ENCODE measurements at regions not wholly inside any gene's neighbourhood (a gene's known extent, or its start where the extent isn't known, plus 50 kb on each side); places are given as distances from the start of the nearest gene placed in this dataset.

DNA sequence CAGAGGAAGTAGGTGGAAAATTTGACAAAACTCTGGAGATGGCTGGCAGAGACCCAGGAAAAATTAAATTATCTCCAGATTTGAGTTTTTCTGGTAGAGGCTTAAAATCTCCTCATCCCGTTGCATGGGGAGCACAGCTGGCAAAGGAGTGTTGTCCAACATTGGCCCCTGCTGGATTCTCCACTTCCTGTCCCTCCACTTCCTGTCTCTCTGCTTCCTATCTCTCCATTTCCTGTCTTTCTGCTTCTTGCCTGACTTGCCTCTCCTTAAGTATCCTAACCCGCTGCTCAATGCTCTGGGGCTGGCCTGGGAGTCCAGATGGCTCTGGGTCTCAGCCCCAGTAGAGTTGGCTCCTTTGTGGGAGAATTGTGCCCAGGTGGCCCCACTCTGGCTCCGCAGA is 65.8 kb upstream of the EMX2 start:
- TF ChIP-seq, protein P1, sequence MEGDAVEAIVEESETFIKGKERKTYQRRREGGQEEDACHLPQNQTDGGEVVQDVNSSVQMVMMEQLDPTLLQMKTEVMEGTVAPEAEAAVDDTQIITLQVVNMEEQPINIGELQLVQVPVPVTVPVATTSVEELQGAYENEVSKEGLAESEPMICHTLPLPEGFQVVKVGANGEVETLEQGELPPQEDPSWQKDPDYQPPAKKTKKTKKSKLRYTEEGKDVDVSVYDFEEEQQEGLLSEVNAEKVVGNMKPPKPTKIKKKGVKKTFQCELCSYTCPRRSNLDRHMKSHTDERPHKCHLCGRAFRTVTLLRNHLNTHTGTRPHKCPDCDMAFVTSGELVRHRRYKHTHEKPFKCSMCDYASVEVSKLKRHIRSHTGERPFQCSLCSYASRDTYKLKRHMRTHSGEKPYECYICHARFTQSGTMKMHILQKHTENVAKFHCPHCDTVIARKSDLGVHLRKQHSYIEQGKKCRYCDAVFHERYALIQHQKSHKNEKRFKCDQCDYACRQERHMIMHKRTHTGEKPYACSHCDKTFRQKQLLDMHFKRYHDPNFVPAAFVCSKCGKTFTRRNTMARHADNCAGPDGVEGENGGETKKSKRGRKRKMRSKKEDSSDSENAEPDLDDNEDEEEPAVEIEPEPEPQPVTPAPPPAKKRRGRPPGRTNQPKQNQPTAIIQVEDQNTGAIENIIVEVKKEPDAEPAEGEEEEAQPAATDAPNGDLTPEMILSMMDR (optimal IDR thresholded peaks at IDR 0.05 in 1 of 3, IDR thresholded peaks at IDR 0.05 in 1 of 3, conservative IDR thresholded peaks at IDR 0.05 in 1 of 3; ENCODE audit: extremely low read depth in 1 of 3, insufficient read depth in 2 of 3, low read length in 3 of 3): no peak
- TF ChIP-seq EZH2 (IDR thresholded peaks at IDR 0.05; ENCODE audit: low read length): no peak

All from keratinocyte (primary cell).